Nephron (organoid): ENCODE measurements at regions not wholly inside any gene's neighbourhood (a gene's known extent, or its start where the extent isn't known, plus 50 kb on each side); places are given as distances from the start of the nearest gene placed in this dataset.

Source experiments
- H3K27ac Mint-ChIP-seq, 3 experiments: 2 replicates each; pipeline ENCODE4 v1.8.0; 2020; ENCODE audit warnings: mixed read lengths in 3 of 3, mild to moderate bottlenecking in 2 of 3, moderate library complexity in 1 of 3
- H3K27me3 Mint-ChIP-seq: 2 replicates; pipeline ENCODE4 v1.8.0; 2021; ENCODE audit warnings: low read depth, mild to moderate bottlenecking, moderate library complexity, mixed read lengths
- H3K36me3 Mint-ChIP-seq: 2 replicates; pipeline ENCODE4 v1.8.0; 2020; ENCODE audit warnings: low read depth, mixed read lengths
- H3K4me1 Mint-ChIP-seq: 2 replicates; pipeline ENCODE4 v1.8.0; 2020; ENCODE audit warnings: mixed read lengths
- H3K4me3 Mint-ChIP-seq, 3 experiments: 2 replicates each; pipeline ENCODE4 v1.8.0; 2020; ENCODE audit warnings: mild to moderate bottlenecking in 3 of 3, mixed read lengths in 3 of 3, moderate library complexity in 2 of 3
- H3K9me3 Mint-ChIP-seq: 2 replicates; pipeline ENCODE4 v1.8.0; 2020; ENCODE audit warnings: mixed read lengths
- TF ChIP-seq, protein P1 (sequence below), 3 experiments: fragments of 200-600 bp; sonication (generic); IDR thresholded peaks; one replicate each; pipeline ENCODE4 v1.5.0; 2021; ENCODE audit warnings: antibody characterized with exemption in 3 of 3; ENCODE audit not compliant: unreplicated experiment in 3 of 3

DNA sequence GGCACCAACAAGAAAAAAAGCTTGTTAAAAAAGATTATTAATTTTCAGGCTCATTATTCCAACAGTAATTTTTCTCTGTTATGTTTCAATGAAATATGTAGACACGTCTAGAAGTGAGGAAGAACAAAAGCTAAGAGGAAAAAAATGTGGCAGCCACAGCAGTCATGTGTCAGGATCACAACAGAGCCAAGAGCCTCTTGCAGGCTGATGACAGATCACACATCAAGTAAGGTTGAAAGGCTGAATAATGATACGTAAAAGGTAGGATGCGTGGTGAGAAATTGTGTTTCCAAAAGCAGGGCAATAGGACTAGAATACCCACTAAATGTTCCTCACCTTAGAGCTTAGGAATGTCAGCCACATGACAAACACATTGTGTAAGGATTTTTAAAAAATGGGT is 124.8 kb downstream of the HTR1A start:
- TF ChIP-seq, protein P1, sequence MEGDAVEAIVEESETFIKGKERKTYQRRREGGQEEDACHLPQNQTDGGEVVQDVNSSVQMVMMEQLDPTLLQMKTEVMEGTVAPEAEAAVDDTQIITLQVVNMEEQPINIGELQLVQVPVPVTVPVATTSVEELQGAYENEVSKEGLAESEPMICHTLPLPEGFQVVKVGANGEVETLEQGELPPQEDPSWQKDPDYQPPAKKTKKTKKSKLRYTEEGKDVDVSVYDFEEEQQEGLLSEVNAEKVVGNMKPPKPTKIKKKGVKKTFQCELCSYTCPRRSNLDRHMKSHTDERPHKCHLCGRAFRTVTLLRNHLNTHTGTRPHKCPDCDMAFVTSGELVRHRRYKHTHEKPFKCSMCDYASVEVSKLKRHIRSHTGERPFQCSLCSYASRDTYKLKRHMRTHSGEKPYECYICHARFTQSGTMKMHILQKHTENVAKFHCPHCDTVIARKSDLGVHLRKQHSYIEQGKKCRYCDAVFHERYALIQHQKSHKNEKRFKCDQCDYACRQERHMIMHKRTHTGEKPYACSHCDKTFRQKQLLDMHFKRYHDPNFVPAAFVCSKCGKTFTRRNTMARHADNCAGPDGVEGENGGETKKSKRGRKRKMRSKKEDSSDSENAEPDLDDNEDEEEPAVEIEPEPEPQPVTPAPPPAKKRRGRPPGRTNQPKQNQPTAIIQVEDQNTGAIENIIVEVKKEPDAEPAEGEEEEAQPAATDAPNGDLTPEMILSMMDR (IDR thresholded peaks at IDR 0.05; ENCODE audit: unreplicated experiment in 3 of 3): no peak
- Mint-ChIP-seq H3K27me3 (no peaks in the 10 kb centered on the region), H3K9me3 (no peaks in the 10 kb centered on the region), H3K4me1 (no peaks in the 10 kb centered on the region), H3K4me3 (no peak overlapping the region), H3K27ac (no peak overlapping the region), H3K36me3 (no peaks in the 10 kb centered on the region)

DNA sequence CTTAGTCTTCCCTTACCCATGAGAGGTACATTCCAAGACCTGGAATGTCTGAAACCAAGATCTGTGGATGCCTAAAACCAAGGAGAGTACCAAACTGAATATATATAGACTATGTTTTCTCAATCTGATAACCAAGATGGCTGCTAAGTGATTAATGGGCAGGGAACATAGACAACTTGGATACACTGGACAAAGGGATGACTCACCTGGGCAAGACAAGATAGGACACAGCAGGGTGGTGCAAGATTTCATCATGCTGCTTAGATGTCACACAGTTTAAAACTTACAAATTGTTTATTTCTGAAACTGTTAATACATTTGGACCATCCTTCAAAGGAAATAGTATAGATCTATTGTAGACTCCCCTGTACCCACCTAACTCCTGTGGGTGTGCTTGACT is 130.9 kb downstream of the HTR1A start:
- H3K36me3 Mint-ChIP-seq: no peaks in the 10 kb centered on the region
- H3K4me3 Mint-ChIP-seq: no peak overlapping the region
- H3K27me3 Mint-ChIP-seq: no peaks in the 10 kb centered on the region
- H3K27ac Mint-ChIP-seq: no peak overlapping the region
- no peaks in the 10 kb centered on the region for H3K4me1 Mint-ChIP-seq
- TF ChIP-seq, protein P1 (IDR thresholded peaks at IDR 0.05; ENCODE audit: unreplicated experiment in 3 of 3): no peak
- H3K9me3 Mint-ChIP-seq: no peaks in the 10 kb centered on the region

DNA sequence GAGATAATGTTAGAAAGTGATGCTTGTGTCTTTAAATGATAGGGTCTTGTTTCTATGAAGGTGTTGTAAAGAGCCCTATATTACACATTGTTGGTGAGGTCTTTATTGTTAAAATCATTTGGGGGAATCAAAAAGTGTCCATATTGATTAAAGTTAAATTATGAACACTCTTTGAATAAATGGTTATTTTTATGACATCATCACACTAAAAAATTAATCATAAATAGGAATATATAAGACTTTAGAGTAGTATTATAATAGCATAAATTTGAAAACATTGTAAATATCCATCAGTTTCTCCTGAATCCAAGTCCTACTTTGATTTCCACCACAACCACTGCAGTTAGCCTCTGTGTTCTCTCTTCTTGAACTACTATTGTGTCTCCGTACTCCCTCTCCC is 136.3 kb downstream of the HTR1A start:
- Mint-ChIP-seq H3K4me3 (no peak overlapping the region), H3K36me3 (no peaks in the 10 kb centered on the region), H3K4me1 (no peaks in the 10 kb centered on the region)

DNA sequence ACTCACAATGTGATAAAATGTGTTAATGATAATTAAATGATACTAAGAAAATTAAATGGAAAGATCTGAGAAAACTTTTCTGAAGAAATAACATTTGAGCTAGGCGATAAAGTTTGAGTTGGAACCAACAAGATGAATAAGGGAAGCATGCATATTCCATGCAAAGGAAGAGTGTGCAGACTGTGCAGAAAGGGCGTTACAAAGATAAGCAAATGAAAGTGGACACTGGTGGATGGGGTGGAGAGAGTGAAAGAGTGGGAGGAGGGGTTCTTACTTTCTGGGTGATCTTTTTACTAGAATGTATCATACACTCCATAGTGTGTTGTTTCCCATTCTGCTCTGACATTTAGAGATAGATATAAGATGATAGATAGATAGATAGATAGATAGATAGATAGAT is 138.7 kb downstream of the HTR1A start:
- no peaks in the 10 kb centered on the region for H3K4me1 Mint-ChIP-seq
- no peaks in the 10 kb centered on the region for H3K36me3 Mint-ChIP-seq
- TF ChIP-seq, protein P1 (IDR thresholded peaks at IDR 0.05; ENCODE audit: unreplicated experiment in 3 of 3): no peak
- no peaks in the 10 kb centered on the region for H3K9me3 Mint-ChIP-seq
- H3K4me3 Mint-ChIP-seq: no peak overlapping the region
- no peaks in the 10 kb centered on the region for H3K27me3 Mint-ChIP-seq
- H3K27ac Mint-ChIP-seq: no peak overlapping the region

More for the DNA sequence above, 136.3 kb downstream of the HTR1A start:
- no peaks in the 10 kb centered on the region for H3K27me3 Mint-ChIP-seq
- no peaks in the 10 kb centered on the region for H3K9me3 Mint-ChIP-seq
- no peak overlapping the region for H3K27ac Mint-ChIP-seq
- TF ChIP-seq, protein P1 (IDR thresholded peaks at IDR 0.05; ENCODE audit: unreplicated experiment in 3 of 3): no peak

DNA sequence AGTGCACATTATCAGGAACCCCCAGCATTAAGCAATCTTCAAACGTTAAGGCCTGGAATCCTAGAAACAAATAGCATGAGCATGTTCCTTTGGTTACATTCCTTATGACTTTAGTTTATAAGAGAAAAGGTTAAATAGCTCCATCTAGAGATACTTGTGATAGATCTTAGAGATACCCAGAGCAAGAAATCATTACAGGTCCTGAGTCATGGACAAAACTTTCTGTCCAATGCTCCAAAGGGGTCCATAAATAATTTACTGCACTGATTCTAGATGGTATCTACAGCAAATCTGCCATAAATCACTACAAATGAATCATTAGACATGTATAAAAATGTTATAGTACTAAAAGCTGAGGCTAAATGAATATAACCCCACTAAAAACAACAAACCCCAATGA is 139.6 kb downstream of the HTR1A start:
- H3K27ac Mint-ChIP-seq: peak overlapping the region in 1 of 3 experiments; percentile 48

DNA sequence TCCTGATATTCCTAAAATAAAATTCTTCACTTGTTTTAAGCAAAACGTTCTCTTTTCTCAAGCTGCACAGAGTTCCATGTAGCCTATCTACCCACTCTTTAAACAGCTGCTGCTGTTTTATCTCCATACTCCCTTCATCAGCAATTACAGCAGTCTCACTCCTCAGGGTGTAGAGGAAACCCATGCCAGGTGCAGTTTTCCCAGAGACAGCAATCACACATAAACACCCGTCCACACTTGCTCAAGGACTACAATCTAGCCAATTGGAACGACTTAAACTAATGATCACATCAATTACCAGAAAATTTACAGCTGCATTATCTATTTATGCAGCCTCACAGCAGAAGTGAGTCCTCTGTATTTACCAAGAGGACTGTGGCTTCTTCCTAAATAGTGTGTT is 141.7 kb downstream of the HTR1A start:
- Mint-ChIP-seq H3K9me3 (peaks cover 5% of the 10 kb centered on the region), H3K4me1 (no peaks in the 10 kb centered on the region), H3K27ac (no peak overlapping the region), H3K27me3 (no peaks in the 10 kb centered on the region), H3K36me3 (no peaks in the 10 kb centered on the region), H3K4me3 (no peak overlapping the region)
- TF ChIP-seq, protein P1 (IDR thresholded peaks at IDR 0.05; ENCODE audit: unreplicated experiment in 3 of 3): no peak

More for the DNA sequence above, 139.6 kb downstream of the HTR1A start:
- TF ChIP-seq, protein P1 (IDR thresholded peaks at IDR 0.05; ENCODE audit: unreplicated experiment in 3 of 3): peak in 2 of 3 experiments; percentile 14 to 30
- Mint-ChIP-seq H3K27me3 (no peaks in the 10 kb centered on the region), H3K36me3 (no peaks in the 10 kb centered on the region), H3K4me3 (no peak overlapping the region), H3K4me1 (no peaks in the 10 kb centered on the region), H3K9me3 (no peaks in the 10 kb centered on the region)
